ENCODE measurements at regions not wholly inside any gene's neighbourhood (a gene's known extent, or its start where the extent isn't known, plus 50 kb on each side); places are given as distances from the start of the nearest gene placed in this dataset.

- Histone ChIP-seq H3K79me2 (ENCODE audit: low read depth) (no peaks in the 10 kb centered on the region), H2AFZ (no peak overlapping the region), H4K20me1 (ENCODE audit: insufficient read depth) (no peaks in the 10 kb centered on the region), H3K27ac (no peak overlapping the region), H3F3A (ENCODE audit: insufficient read depth, low read depth) (no peaks in the 10 kb centered on the region), H3K27me3 (ENCODE audit: insufficient read depth, low read depth) (peaks cover 16% of the 10 kb centered on the region), H3K9me3 (ENCODE audit: insufficient read depth, low read depth) (no peaks in the 10 kb centered on the region), H3K4me1 (replicated peaks; ENCODE audit: insufficient read depth) (no peaks in the 10 kb centered on the region), H3K4me3 (no peak overlapping the region), H3K36me3 (ENCODE audit: low read depth) (no peaks in the 10 kb centered on the region), H3K9me2 (ENCODE audit: insufficient read depth) (no peaks in the 10 kb centered on the region), H3K4me2 (no peak overlapping the region)
- no peak for TF ChIP-seq EZH2 (IDR thresholded peaks at IDR 0.05; ENCODE audit: low read depth)
- no peak for TF ChIP-seq CTCF (conservative IDR thresholded peaks at IDR 0.05)
- BruUV-seq (replicated peaks): no TSS peak
- DNase-seq: no peak
- CTCF ChIA-PET: interaction anchor here (0.7 kb wide), 1 partner anchor 580 kb away, joined by 3 read pairs; no protein-coding TSS in a partner anchor
- intact Hi-C loops (cut with micrococcal nuclease; ENCODE audit: unreplicated experiment): no loop called here
- POLR2A ChIA-PET (ENCODE audit: unreplicated experiment): no interaction called here
Observed at GRCh38 chr18:47628893-47629292, 301.6 kb downstream of the SMAD2 start.

- no TSS peak for BruUV-seq (replicated peaks)
- TF ChIP-seq EZH2 (IDR thresholded peaks at IDR 0.05; ENCODE audit: low read depth): no peak
- TF ChIP-seq CTCF (conservative IDR thresholded peaks at IDR 0.05): no peak
- H3K79me2 ChIP-seq (ENCODE audit: low read depth): no peaks in the 10 kb centered on the region
- no peak overlapping the region for H3K4me2 ChIP-seq
- intact Hi-C loops (cut with micrococcal nuclease; ENCODE audit: unreplicated experiment): no loop called here
- H3K4me1 ChIP-seq (replicated peaks; ENCODE audit: insufficient read depth): no peaks in the 10 kb centered on the region
- H3F3A ChIP-seq (ENCODE audit: insufficient read depth, low read depth): no peaks in the 10 kb centered on the region
- no peaks in the 10 kb centered on the region for H3K9me3 ChIP-seq (ENCODE audit: insufficient read depth, low read depth)
- no peak overlapping the region for H3K27ac ChIP-seq
- no peak overlapping the region for H2AFZ ChIP-seq
- H4K20me1 ChIP-seq (ENCODE audit: insufficient read depth): no peaks in the 10 kb centered on the region
- no peak for DNase-seq
- H3K9me2 ChIP-seq (ENCODE audit: insufficient read depth): no peaks in the 10 kb centered on the region
- CTCF ChIA-PET: interaction anchor here (0.7 kb wide), 1 partner anchor 579 kb away, joined by 3 read pairs; no protein-coding TSS in a partner anchor
- POLR2A ChIA-PET (ENCODE audit: unreplicated experiment): no interaction called here
- no peak overlapping the region for H3K4me3 ChIP-seq
- H3K27me3 ChIP-seq (ENCODE audit: insufficient read depth, low read depth): peaks cover 16% of the 10 kb centered on the region
- no peaks in the 10 kb centered on the region for H3K36me3 ChIP-seq (ENCODE audit: low read depth)
Observed at GRCh38 chr18:47628240-47628781, 302.1 kb downstream of the SMAD2 start.

- H3F3A ChIP-seq (ENCODE audit: insufficient read depth, low read depth): no peaks in the 10 kb centered on the region
- peaks cover 21% of the 10 kb centered on the region for H3K27me3 ChIP-seq (ENCODE audit: insufficient read depth, low read depth)
- no peak overlapping the region for H3K4me2 ChIP-seq
- intact Hi-C loops (cut with micrococcal nuclease; ENCODE audit: unreplicated experiment): no loop called here
- peak in 1 of 2 experiments; percentile 16 for DNase-seq
- H3K9me3 ChIP-seq (ENCODE audit: insufficient read depth, low read depth): no peaks in the 10 kb centered on the region
- no peaks in the 10 kb centered on the region for H3K36me3 ChIP-seq (ENCODE audit: low read depth)
- ChIA-PET CTCF (no interaction called here), POLR2A (ENCODE audit: unreplicated experiment) (no interaction called here)
- TF ChIP-seq EZH2 (IDR thresholded peaks at IDR 0.05; ENCODE audit: low read depth) (no peak), CTCF (conservative IDR thresholded peaks at IDR 0.05) (no peak)
- no peaks in the 10 kb centered on the region for H3K79me2 ChIP-seq (ENCODE audit: low read depth)
- H3K27ac ChIP-seq: no peak overlapping the region
- BruUV-seq (replicated peaks): no TSS peak
- no peak overlapping the region for H2AFZ ChIP-seq
- no peak overlapping the region for H3K4me3 ChIP-seq
- no peaks in the 10 kb centered on the region for H3K4me1 ChIP-seq (replicated peaks; ENCODE audit: insufficient read depth)
- H3K9me2 ChIP-seq (ENCODE audit: insufficient read depth): no peaks in the 10 kb centered on the region
- no peaks in the 10 kb centered on the region for H4K20me1 ChIP-seq (ENCODE audit: insufficient read depth)
Observed at GRCh38 chr18:47627030-47627429, 303.4 kb downstream of the SMAD2 start.
